ENCODE measurements at regions not wholly inside any gene's neighbourhood (a gene's known extent, or its start where the extent isn't known, plus 50 kb on each side); places are given as distances from the start of the nearest gene placed in this dataset.

DNA sequence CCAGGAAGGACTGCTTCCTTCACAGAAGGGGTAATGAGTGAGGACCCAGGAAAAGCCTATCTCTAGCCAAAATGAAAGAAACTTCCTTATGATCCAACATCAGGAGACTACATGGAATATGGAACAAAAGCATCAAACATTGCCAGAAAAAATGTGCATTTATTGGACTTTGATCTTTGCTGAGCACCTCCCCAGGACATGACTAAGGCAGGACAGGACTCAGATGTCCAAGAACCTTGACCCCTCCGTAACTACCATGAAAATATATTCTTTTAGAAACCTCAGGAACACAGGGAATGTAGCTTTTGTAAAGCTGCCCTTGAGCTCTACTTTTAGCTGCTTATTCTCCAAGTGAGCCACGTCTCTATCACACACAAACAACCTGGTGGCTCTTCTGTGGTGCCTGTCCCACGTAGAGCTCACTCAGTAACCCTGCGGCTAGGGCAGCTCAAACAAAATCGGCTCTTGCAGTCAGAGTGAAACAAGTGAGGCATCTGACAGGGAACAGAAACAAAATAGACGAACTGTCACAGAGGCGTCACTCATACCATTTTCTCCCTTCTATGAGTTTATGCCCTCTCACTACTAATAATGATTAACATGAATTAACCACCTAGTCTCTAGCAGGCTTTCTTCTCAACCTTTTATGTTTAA, 471.5 kb upstream of the API5 start:
- TF ChIP-seq POLR2A (IDR thresholded peaks at IDR 0.05; ENCODE audit: low read depth, low read length) (no peak), TAF1 (IDR thresholded peaks at IDR 0.05; ENCODE audit: low read depth, low read length) (no peak), POLR2AphosphoS5 (IDR thresholded peaks at IDR 0.05; ENCODE audit: low read depth, low read length) (no peak)

Measured in GM12891 (cell line).